ENCODE measurements at regions not wholly inside any gene's neighbourhood (a gene's known extent, or its start where the extent isn't known, plus 50 kb on each side); places are given as distances from the start of the nearest gene placed in this dataset.

DNA sequence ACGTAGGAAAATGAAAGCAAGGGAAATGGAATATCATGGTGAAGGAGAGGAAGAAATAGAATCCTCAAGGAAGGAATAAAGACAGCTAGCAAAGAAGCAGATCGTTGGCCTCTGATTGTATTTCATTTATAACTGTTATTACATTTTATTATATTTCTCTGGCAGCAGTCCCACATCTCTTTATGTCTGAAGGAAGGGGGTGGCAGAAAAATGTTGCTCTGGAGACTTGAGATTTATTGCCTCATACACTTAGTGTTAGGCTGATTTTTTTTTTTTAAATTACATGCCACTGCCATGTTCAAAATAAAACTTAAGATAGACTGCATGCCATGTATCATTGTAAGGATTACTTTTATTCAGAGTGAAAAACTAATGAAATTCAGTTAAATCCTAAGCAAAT is 971.7 kb upstream of the CHORDC1 start:
- TF ChIP-seq, protein P1, sequence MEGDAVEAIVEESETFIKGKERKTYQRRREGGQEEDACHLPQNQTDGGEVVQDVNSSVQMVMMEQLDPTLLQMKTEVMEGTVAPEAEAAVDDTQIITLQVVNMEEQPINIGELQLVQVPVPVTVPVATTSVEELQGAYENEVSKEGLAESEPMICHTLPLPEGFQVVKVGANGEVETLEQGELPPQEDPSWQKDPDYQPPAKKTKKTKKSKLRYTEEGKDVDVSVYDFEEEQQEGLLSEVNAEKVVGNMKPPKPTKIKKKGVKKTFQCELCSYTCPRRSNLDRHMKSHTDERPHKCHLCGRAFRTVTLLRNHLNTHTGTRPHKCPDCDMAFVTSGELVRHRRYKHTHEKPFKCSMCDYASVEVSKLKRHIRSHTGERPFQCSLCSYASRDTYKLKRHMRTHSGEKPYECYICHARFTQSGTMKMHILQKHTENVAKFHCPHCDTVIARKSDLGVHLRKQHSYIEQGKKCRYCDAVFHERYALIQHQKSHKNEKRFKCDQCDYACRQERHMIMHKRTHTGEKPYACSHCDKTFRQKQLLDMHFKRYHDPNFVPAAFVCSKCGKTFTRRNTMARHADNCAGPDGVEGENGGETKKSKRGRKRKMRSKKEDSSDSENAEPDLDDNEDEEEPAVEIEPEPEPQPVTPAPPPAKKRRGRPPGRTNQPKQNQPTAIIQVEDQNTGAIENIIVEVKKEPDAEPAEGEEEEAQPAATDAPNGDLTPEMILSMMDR (IDR thresholded peaks at IDR 0.05), result no peak
- no peak for TF ChIP-seq EP300 (IDR thresholded peaks at IDR 0.05)

Data from ovary (tissue), 3 donors.